KMS-11 (cell line): ENCODE measurements at regions not wholly inside any gene's neighbourhood (a gene's known extent, or its start where the extent isn't known, plus 50 kb on each side); places are given as distances from the start of the nearest gene placed in this dataset.
"Not testable (repeated sequence)": the region's sequence is repeated elsewhere in the genome, so short reads cannot be mapped to it uniquely, and the experiment has no call there.

Experiments used
- H2AFZ ChIP-seq: fragments of 200-600 bp; sonication (generic); 2 replicates; pipeline ENCODE4 v1.6.1; 2016; ENCODE audit warnings: antibody characterized with exemption, mixed run types, low read depth
- H3K27ac ChIP-seq: fragments of 200-600 bp; sonication (generic); 2 replicates; pipeline ENCODE4 v1.6.1; 2016; ENCODE audit warnings: mild to moderate bottlenecking, mixed run types
- H3K27me3 ChIP-seq: fragments of 200-600 bp; sonication (generic); 2 replicates; pipeline ENCODE4 v1.6.1; 2017; ENCODE audit warnings: mild to moderate bottlenecking, low read depth, mixed run types, moderate library complexity; ENCODE audit not compliant: insufficient read depth
- H3K36me3 ChIP-seq: fragments of 200-600 bp; sonication (generic); 2 replicates; pipeline ENCODE4 v1.6.1; 2017; ENCODE audit warnings: mild to moderate bottlenecking, mixed run types; ENCODE audit not compliant: insufficient read depth
- H3K4me1 ChIP-seq: fragments of 200-600 bp; sonication (generic); 2 replicates; pipeline ENCODE4 v1.6.1; 2016; ENCODE audit warnings: mild to moderate bottlenecking, low read depth, mixed run types; ENCODE audit not compliant: poor library complexity, severe bottlenecking
- H3K4me2 ChIP-seq: fragments of 200-600 bp; sonication (generic); 2 replicates; pipeline ENCODE4 v1.7.0; 2016; ENCODE audit warnings: mild to moderate bottlenecking, mixed run types
- H3K4me3 ChIP-seq: fragments of 200-600 bp; sonication (generic); IDR thresholded peaks from 2 replicates; pipeline ENCODE4 v1.6.1; 2017; ENCODE audit warnings: low read depth, low read length, mixed read lengths; ENCODE audit not compliant: insufficient read depth
- H3K79me2 ChIP-seq: fragments of 200-600 bp; sonication (generic); 2 replicates; pipeline ENCODE4 v1.6.1; 2016; ENCODE audit warnings: low read depth, mixed run types; ENCODE audit not compliant: insufficient read depth
- H3K9ac ChIP-seq: fragments of 200-600 bp; sonication (generic); 2 replicates; pipeline ENCODE4 v1.6.1; 2016; ENCODE audit warnings: mild to moderate bottlenecking, mixed run types
- H4K20me1 ChIP-seq: fragments of 200-600 bp; sonication (generic); 2 replicates; pipeline ENCODE4 v1.6.1; 2016; ENCODE audit warnings: mild to moderate bottlenecking, mixed run types; ENCODE audit not compliant: insufficient read depth
- TF ChIP-seq, protein P1 (sequence below): fragments of 200-600 bp; sonication (generic); conservative IDR thresholded peaks from 2 replicates; pipeline ENCODE4 v1.6.1; 2017; ENCODE audit warnings: low read depth, mild to moderate bottlenecking, antibody characterized with exemption, low read length, moderate library complexity, mixed read lengths

GRCh38 chr1:192905049-192905448 is 96.2 kb downstream of the RGS2 start:
- Histone ChIP-seq H3K9ac (no peak overlapping the region), H4K20me1 (no peaks in the 10 kb centered on the region), H3K4me1 (peaks cover 15% of the 10 kb centered on the region), H2AFZ (no peak overlapping the region), H3K79me2 (no peaks in the 10 kb centered on the region), H3K4me2 (no peak overlapping the region), H3K36me3 (no peaks in the 10 kb centered on the region), H3K4me3 (no peak overlapping the region), H3K27ac (no peak overlapping the region), H3K27me3 (no peaks in the 10 kb centered on the region)
- TF ChIP-seq, protein P1, sequence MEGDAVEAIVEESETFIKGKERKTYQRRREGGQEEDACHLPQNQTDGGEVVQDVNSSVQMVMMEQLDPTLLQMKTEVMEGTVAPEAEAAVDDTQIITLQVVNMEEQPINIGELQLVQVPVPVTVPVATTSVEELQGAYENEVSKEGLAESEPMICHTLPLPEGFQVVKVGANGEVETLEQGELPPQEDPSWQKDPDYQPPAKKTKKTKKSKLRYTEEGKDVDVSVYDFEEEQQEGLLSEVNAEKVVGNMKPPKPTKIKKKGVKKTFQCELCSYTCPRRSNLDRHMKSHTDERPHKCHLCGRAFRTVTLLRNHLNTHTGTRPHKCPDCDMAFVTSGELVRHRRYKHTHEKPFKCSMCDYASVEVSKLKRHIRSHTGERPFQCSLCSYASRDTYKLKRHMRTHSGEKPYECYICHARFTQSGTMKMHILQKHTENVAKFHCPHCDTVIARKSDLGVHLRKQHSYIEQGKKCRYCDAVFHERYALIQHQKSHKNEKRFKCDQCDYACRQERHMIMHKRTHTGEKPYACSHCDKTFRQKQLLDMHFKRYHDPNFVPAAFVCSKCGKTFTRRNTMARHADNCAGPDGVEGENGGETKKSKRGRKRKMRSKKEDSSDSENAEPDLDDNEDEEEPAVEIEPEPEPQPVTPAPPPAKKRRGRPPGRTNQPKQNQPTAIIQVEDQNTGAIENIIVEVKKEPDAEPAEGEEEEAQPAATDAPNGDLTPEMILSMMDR, result no peak

GRCh38 chr1:192906334-192906733 is 97.5 kb downstream of the RGS2 start:
- Histone ChIP-seq H3K27ac (no peak overlapping the region), H4K20me1 (no peaks in the 10 kb centered on the region), H3K79me2 (no peaks in the 10 kb centered on the region), H3K4me2 (no peak overlapping the region), H3K36me3 (no peaks in the 10 kb centered on the region), H3K9ac (no peak overlapping the region), H2AFZ (no peak overlapping the region), H3K27me3 (no peaks in the 10 kb centered on the region), H3K4me3 (no peak overlapping the region), H3K4me1 (peaks cover 15% of the 10 kb centered on the region)
- TF ChIP-seq, protein P1, result no peak

GRCh38 chr1:192907545-192908243 is 98.9 kb downstream of the RGS2 start:
- Histone ChIP-seq H3K79me2 (no peaks in the 10 kb centered on the region), H2AFZ (no peak overlapping the region), H3K27ac (no peak overlapping the region), H3K4me1 (peaks cover 12% of the 10 kb centered on the region), H3K4me3 (no peak overlapping the region), H3K36me3 (no peaks in the 10 kb centered on the region), H3K9ac (no peak overlapping the region), H3K27me3 (no peaks in the 10 kb centered on the region), H4K20me1 (no peaks in the 10 kb centered on the region), H3K4me2 (no peak overlapping the region)
- TF ChIP-seq, protein P1, result no peak

DNA sequence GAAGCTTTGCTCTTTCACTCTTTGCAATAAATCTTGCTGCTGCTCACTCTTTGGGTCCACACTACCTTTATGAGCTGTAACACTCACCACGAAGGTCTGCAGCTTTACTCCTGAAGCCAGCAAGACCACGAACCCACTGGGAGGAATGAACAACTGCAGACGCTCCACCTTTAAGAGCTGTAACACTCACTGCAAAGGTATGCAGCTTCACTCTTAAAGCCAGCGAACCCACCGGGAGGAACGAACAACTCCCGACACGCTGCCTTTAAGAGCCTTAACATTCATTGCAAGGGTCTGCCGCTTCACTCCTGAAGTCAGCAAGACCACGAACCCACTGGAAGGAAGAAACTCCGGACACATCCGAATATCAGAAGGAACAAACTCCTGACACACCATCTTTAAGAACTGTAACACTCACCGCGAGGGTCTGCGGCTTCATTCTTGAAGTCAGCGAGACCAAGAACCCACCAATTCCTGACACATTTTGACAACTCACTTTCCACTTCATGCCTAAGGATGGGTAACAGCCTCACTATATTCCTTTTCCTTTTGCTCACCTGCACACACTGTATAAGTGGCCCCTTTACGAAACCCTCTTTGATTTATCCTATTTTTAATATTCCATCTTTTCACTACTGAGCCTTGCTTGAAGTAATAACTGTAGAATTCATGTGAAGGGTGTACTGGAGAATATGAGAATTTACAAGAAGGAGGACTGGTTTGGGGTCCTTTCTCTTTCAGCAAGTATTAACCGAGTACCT is 103.2 kb downstream of the RGS2 start:
- not testable (repeated sequence) for H3K36me3 ChIP-seq, H3K79me2 ChIP-seq, H3K27me3 ChIP-seq, H3K4me3 ChIP-seq, H2AFZ ChIP-seq, H3K4me2 ChIP-seq, H3K27ac ChIP-seq, H3K9ac ChIP-seq, H4K20me1 ChIP-seq, H3K4me1 ChIP-seq

GRCh38 chr1:192913683-192914082 is 104.8 kb downstream of the RGS2 start:
- Histone ChIP-seq H3K27ac (no peak overlapping the region), H3K36me3 (no peaks in the 10 kb centered on the region), H4K20me1 (no peaks in the 10 kb centered on the region), H3K4me3 (no peak overlapping the region), H3K9ac (no peak overlapping the region), H3K4me1 (peaks cover 8% of the 10 kb centered on the region), H3K27me3 (no peaks in the 10 kb centered on the region), H3K79me2 (no peaks in the 10 kb centered on the region), H2AFZ (no peak overlapping the region), H3K4me2 (no peak overlapping the region)
- TF ChIP-seq, protein P1, result no peak
